Inflammatory macrophage treated with lipopolysaccharide for 1 hour (primary cell): ENCODE measurements at regions not wholly inside any gene's neighbourhood (a gene's known extent, or its start where the extent isn't known, plus 50 kb on each side); places are given as distances from the start of the nearest gene placed in this dataset.
"Not testable (repeated sequence)": the region's sequence is repeated elsewhere in the genome, so short reads cannot be mapped to it uniquely, and the experiment has no call there.

Experiments
- DNase-seq, 2 donors: peaks; one replicate each; pipeline ENCODE4 v3.0.0-alpha.2; 2020 to 2022

GRCh38 chr5:75948438-75948837 is 134.7 kb upstream of the SV2C start:
- DNase-seq = peak; percentile 14 to 15

- DNase-seq = no peak
These were observed 142.8 kb upstream of the SV2C start for GRCh38 chr5:75940418-75940817.

GRCh38 chr5:75935572-75935971 is 147.6 kb upstream of the SV2C start:
- no peak for DNase-seq

DNA sequence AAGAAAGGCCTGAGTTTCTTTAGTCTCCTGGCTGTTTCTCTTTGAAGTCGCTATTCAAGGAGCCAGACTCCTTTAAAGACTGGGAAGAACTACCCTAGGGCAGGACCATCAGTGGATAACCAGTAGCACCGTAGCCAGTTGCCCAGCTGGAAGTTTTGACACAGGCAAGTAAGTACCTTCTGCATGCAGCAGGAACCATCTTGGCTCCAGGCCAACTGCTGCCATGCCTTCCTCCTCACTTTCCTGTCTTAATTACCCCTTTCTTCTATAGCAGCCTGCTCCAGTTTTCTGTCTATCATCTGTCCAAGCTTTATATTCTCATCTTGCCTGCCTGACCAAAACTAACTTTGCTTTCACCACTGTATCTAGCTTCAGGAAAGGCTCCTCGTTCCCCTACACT is 149.7 kb upstream of the SV2C start:
- DNase-seq = no peak

DNA sequence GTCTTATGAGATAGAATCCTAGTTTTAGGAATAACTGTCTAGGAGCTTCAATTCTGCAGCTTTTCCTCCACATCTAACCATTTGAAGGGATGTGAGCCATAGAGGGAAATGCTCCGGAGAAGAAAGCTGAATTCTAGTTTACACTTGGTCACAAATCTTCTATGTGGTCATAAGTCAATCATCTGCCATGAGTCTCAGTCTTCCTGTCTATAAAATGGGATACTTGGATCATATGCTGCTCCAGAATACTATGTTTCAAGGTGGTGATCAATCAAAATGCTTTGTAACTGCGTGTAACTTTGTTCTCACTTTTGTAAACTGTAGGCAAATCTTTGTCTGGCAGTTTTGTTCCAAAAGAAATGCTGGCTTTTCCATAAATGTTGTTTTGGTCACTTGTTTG is 152.0 kb upstream of the SV2C start:
- no peak for DNase-seq

DNA sequence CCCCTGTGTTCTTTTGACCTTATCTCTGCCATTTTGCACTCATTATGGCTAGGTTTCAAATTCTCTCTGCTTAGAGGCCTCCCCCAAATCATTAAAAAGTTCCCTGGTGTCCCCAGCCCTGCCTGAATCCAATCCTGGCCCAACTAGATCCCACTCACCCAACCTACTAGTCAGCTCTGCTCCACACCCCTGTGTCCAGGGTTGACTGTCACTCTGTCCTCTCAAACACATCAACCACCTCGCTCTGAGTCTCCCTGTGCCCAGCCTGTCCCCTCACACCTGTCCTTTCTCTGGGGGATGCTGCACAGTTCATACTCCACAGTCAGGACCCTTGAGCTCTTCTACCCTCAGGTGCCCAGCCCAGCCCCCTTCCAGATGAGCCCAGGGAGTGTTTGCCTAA is 154.2 kb upstream of the SV2C start:
- no peak for DNase-seq

- DNase-seq = no peak
These were observed 160.7 kb upstream of the SV2C start for GRCh38 chr5:75922480-75922879.

DNA sequence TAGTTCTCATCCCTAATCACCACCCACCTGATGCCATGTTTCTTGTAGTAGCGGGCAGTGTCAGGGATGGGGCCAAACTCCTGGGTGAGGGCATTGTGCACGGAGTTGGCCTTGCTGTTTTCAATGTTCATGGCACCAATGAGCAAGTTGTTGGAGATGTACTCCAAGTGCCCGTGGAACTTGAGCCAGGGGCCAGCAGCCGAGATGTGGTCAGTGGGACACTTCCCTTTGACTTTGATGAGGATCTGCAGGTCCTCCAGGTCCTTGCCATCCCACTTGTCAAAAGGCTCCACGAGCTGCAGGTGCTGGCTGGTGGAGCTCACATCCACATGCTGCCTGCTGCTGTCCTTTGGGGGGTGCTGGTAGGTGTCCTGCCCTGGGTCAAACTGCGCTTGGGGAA is 162.2 kb upstream of the SV2C start:
- no peak for DNase-seq

DNA sequence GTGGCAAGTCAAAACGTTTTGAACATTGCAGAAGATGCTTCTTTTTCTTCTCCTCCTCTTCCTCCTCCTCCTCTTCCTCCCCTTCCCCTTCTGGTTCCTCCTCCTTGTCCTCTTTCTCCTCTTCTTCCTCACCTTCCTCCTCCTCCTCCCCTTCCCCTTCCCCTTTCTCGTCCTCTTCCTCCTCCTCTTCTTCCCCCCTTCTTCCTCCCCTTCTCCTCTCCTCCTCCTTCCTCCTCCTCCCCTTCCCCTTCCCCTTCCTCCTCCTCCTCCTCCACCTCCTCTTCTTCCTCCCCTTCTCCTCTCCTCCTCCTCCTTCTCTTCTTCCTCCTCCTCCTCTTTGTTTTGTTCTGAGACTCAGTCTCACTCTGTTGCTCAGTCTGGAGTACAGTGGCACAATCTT is 167.0 kb upstream of the SV2C start:
- no peak for DNase-seq

- DNase-seq = no peak
These were observed 174.0 kb upstream of the SV2C start for GRCh38 chr5:75909223-75909622.

GRCh38 chr5:75907651-75908050 is 175.5 kb upstream of the SV2C start:
- DNase-seq = no peak

GRCh38 chr5:75894482-75894881 is 177.2 kb upstream of the POC5 start:
- no peak for DNase-seq

GRCh38 chr5:75891736-75892135 is 174.5 kb upstream of the POC5 start:
- DNase-seq = no peak

DNA sequence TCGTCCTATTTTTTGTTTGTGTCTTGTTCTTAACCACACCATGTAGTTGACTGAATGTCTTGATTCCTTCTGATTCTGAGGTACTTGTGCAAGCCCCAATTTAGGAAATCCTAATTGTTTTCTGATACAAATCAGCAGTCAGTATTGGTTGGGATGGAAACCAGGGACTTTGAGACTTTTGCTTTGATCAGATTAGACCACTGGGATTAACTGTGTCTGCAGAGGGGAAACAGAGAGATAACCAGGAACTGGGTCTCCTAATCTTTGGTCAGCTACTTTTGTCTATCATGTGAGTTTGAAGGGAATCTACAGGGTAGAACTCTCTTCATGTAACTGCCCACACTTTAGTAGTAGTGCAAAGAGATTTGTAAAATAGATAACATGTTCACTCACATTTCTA is 173.8 kb upstream of the POC5 start:
- no peak for DNase-seq

- DNase-seq = no peak
These were observed 173.3 kb upstream of the POC5 start for GRCh38 chr5:75890546-75890945.

DNA sequence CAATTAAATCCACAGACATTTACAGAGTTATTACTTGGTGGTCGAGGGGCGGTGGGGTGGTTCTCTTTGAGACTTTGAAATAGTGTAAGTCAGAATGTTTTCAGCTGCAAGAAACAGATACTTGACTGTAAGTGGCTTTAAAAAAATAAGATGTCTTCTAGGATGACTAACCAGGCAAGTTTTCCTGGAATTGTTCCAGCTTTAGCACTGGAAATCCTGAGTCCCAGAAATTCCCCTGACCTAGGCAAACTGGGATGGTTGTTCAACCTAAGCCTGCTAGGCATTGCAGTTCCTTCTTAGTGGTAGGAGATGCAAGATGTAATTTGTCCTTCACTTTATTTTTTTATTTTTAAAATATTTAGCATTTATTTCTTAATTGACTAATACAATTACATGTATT is 169.5 kb upstream of the POC5 start:
- DNase-seq = no peak

- no peak for DNase-seq
These were observed 168.8 kb upstream of the POC5 start for GRCh38 chr5:75885849-75886596.

DNA sequence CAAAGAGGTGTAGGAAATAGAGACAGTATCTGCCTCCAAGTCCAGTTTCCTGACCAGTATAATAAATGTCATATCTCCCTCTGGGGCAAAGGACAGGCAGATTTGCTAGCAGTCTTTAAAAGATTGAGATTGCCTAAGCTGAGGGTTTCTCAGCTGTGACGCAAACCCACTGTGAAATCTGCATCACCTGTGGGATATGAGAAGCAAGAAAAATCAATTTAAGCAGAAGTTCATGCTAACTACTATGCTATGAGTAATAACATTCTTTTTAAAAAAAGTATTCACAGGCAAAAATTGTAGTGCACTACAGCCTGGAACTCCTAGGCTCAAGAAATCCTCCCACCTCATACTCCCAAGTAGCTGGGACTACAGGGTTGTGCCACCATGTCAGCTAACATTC is 168.1 kb upstream of the POC5 start:
- DNase-seq = no peak

GRCh38 chr5:75869891-75870290 is 152.7 kb upstream of the POC5 start:
- no peak for DNase-seq

DNA sequence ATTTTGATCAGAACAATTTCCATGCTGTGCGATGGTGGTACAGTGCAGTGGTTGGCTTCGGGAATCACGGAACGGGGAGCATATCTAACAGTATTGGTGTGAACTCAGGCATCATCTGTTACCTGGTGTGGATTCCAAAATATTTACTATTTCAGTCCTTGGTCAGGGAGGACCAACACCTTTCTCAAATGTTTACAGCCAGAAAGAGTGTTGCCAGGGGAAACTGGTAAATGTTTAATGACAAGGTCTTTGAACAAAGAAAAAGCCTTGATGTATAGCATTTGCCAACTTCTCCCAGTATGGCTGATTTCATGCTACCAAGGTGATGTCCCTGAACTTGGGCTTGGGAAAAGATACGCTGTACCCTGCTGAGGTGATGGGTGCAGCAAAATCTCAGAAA is 145.6 kb upstream of the POC5 start:
- no peak for DNase-seq

- DNase-seq = not testable (repeated sequence)
These were observed 142.4 kb upstream of the POC5 start for GRCh38 chr5:75859621-75860020.

DNA sequence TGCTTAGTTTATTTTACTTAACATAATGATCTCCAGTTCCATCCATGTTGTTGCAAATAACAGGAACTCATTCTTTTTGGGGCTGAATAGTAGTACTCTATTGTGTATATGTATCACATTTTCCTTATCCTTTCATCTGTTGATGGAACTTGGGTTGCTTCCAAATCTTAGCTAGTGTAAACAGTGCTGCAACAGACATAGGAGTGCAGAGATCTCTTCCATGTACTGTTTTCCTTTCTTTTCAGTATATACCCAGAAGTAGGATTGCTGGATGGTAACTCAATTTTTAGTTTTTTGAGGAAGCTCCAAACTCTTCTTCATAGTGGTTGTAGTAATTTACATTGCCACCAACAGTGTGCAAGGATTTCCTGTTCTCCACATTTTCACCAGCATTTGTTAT is 138.8 kb upstream of the POC5 start:
- no peak for DNase-seq

GRCh38 chr5:75848077-75848476 is 130.8 kb upstream of the POC5 start:
- no peak for DNase-seq

GRCh38 chr5:75847561-75848021 is 130.4 kb upstream of the POC5 start:
- no peak for DNase-seq

DNA sequence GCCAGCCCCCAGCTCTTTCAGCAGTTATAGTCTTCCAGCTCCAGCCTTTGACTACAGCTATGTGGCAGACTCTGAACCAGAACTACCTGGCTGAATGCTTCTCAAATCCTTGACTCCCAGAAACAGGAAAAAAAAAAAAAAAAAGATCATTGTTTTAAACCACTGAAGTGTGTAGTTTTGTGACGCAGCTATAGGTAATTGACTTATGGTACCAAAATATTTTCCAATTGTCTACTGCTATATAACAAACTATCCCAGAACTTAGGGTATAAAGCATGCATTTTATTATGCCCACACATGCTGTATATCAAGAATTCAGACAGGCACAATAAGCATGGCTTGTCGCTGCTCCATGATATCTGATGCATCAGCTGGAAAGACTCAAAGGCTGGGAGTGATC is 127.1 kb upstream of the POC5 start:
- DNase-seq = no peak
